ENCODE measurements at regions not wholly inside any gene's neighbourhood (a gene's known extent, or its start where the extent isn't known, plus 50 kb on each side); places are given as distances from the start of the nearest gene placed in this dataset.
A peak's percentile ranks its signal among the peaks of the same experiment; 100 is the strongest.

DNA sequence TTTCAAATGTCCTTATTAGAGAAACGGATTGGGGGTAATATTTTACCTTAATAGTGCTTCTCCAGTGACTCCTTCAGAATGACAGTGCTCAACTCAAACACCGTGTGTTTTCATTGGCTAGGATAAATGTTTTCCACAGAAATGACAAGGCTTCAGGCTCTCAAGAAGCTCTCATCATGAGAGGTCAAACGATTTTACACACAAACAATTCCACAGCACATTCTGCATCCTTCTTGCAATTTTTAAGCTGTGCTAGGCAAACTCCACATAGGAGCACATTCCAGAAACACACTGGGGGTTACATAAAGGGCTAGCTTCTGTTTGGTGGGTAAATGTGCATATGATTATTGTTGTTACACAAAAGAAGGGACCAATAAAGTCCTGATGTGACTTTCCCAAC lies 75.5 kb upstream of the IPO9 start:
- TF ChIP-seq, protein P1, sequence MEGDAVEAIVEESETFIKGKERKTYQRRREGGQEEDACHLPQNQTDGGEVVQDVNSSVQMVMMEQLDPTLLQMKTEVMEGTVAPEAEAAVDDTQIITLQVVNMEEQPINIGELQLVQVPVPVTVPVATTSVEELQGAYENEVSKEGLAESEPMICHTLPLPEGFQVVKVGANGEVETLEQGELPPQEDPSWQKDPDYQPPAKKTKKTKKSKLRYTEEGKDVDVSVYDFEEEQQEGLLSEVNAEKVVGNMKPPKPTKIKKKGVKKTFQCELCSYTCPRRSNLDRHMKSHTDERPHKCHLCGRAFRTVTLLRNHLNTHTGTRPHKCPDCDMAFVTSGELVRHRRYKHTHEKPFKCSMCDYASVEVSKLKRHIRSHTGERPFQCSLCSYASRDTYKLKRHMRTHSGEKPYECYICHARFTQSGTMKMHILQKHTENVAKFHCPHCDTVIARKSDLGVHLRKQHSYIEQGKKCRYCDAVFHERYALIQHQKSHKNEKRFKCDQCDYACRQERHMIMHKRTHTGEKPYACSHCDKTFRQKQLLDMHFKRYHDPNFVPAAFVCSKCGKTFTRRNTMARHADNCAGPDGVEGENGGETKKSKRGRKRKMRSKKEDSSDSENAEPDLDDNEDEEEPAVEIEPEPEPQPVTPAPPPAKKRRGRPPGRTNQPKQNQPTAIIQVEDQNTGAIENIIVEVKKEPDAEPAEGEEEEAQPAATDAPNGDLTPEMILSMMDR (IDR thresholded peaks at IDR 0.05; ENCODE audit: insufficient read depth, low read depth, low read length, missing control alignments), result no peak
- H3K4me3 ChIP-seq (ENCODE audit: low read length), result no peak overlapping the region
- DNase-seq (ENCODE audit: low read depth), result no peak

DNA sequence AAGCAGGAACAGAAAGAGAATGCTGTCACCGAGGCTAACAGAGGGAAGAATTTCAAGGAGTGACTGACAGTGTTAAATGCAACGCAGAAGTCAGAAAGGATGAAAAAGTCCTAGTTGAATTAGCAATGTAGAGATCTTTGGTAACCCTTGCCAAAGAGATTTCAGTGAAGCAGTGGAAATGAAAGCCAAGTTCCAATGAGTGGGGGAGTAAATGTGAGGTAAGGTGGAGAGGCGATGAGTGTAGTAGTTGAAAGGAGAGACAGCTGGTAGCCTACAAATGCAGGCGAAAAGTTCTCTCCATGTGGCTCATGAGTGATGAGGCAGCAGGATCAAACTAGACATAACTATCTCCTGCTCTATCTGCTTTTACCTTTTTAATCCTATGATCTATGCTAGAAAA lies 74.6 kb upstream of the IPO9 start:
- no peak for DNase-seq (ENCODE audit: low read depth)
- TF ChIP-seq, protein P1 (IDR thresholded peaks at IDR 0.05; ENCODE audit: insufficient read depth, low read depth, low read length, missing control alignments), result no peak
- no peak overlapping the region for H3K4me3 ChIP-seq (ENCODE audit: low read length)

DNA sequence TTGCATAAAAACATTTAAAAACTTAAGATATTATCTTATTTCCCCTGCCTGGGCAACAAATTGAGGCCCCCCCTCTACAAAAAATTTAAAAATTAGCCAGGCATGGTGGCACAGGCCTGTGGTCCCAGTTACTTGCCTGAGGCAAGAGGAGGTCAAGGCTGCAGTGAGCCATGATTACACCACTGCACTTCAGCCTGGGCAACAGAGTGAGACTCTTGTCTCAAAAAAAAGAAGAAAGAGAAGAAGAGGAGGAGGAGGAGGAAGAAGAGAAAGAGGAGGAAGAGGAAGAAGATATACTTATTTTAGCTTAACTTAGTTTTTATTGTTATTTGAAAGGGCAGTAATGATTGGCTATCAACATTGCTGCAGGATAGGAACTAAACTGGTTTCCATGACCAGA lies 73.8 kb upstream of the IPO9 start:
- no peak overlapping the region for H3K4me3 ChIP-seq (ENCODE audit: low read length)
- TF ChIP-seq, protein P1 (IDR thresholded peaks at IDR 0.05; ENCODE audit: insufficient read depth, low read depth, low read length, missing control alignments), result no peak
- DNase-seq (ENCODE audit: low read depth), result no peak

DNA sequence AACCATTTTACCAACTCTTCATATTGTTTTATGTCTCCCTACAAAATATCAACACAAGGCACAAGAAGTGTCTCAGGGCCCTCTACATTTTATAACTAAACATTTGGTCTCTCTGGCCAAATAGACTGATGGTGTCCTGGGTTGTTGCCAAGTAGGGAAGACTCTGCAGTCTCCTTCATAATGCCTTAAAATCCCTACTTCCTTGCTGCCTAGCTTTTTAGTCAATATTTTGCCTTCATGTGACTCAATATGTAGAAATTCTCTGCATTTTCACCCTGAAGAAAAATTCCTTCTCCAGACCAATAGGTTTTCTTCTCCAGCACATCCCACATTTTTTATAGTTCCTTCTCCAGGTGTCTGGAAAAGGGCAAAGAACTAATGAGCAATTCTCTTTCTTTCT lies 72.6 kb upstream of the IPO9 start:
- DNase-seq (ENCODE audit: low read depth), result peak; percentile 45
- no peak overlapping the region for H3K4me3 ChIP-seq (ENCODE audit: low read length)
- TF ChIP-seq, protein P1 (IDR thresholded peaks at IDR 0.05; ENCODE audit: insufficient read depth, low read depth, low read length, missing control alignments), result no peak

DNA sequence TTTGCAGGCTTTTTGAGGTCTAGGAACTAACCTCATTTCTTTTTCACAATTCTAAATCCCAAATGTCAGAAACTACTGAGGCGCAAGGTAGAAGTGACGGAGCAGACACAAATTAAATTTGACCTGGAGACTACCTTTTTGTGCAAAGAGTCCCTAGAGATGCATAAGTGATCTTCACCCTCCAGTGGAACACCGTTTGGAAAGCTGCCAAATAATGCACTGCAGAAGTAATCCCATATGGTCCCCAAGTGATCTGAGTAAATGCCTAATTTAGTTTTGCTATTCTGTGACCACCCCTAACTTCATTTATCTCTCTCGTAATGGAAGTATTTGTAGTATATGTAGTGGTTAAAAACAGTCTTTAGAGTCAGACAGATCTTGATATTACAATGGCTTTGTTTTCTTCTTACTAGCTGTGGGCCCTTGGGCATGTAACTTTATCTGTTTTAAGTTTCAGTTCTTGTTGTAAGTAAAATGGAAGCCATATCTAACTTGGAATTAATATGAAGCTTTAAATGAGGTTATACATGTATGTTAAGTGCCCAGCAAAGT lies 70.4 kb upstream of the IPO9 start:
- no peak for DNase-seq (ENCODE audit: low read depth)
- TF ChIP-seq, protein P1 (IDR thresholded peaks at IDR 0.05; ENCODE audit: insufficient read depth, low read depth, low read length, missing control alignments), result no peak
- H3K4me3 ChIP-seq (ENCODE audit: low read length), result no peak overlapping the region

DNA sequence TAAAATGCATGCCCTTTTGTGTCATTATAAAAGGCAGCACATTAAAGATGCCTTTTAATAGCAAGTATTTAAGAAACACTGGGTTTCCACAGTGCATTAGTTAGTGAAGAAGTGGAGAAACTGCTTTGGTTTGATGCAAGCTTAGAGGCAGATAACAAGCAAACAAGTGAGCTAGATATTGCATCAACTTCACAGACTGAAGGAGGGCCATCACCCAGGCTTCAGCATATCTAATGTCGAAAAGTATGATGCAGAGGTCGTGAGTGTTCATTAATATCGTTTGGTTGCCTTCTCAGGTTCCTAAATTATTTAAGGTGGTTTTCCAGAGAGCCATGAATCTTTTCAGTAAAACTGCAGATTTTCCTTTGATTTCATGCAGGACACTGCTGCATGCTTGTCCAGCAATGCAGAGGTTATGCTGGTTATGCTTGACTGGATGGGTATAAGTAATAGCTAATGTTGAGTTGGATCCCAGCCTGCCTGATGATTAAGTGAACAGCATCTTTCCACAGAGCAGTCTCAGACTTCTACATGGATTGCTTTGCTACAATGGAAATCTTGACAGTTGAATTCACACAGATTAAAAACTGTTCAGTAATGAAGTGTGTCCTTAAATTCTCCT lies 69.7 kb upstream of the IPO9 start:
- H3K4me3 ChIP-seq (ENCODE audit: low read length), result no peak overlapping the region
- DNase-seq (ENCODE audit: low read depth), result no peak
- TF ChIP-seq, protein P1 (IDR thresholded peaks at IDR 0.05; ENCODE audit: insufficient read depth, low read depth, low read length, missing control alignments), result no peak

DNA sequence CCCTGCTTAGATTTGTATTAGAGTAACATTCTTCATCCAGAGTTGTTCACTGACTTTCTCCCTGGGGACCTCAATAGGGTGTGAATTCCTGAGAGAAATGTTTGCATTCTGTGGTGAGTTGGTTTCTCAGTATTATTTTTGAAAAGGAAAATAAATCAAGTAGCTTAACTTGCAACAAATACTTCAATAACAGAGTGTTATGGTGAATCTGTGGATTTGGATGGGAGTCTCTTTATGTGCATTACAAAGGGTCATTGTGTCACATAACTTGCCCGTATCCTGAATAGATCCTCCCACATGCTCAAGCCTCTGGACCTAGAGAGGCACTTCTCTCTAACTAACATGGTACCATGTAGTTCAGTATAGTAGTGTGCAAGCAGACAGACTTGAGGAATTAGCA lies 68.4 kb upstream of the IPO9 start:
- H3K4me3 ChIP-seq (ENCODE audit: low read length), result no peak overlapping the region
- no peak for DNase-seq (ENCODE audit: low read depth)
- TF ChIP-seq, protein P1 (IDR thresholded peaks at IDR 0.05; ENCODE audit: insufficient read depth, low read depth, low read length, missing control alignments), result no peak
